HG02938 (cell line): ENCODE measurements at regions not wholly inside any gene's neighbourhood (a gene's known extent, or its start where the extent isn't known, plus 50 kb on each side); places are given as distances from the start of the nearest gene placed in this dataset.

Experiments used
- ATAC-seq: cut with Tn5 transposase; IDR thresholded peaks from one replicate; pipeline ENCODE4 v1.9.1; 2021; ENCODE audit warnings: mild to moderate bottlenecking, moderate library complexity; ENCODE audit not compliant: unreplicated experiment

DNA sequence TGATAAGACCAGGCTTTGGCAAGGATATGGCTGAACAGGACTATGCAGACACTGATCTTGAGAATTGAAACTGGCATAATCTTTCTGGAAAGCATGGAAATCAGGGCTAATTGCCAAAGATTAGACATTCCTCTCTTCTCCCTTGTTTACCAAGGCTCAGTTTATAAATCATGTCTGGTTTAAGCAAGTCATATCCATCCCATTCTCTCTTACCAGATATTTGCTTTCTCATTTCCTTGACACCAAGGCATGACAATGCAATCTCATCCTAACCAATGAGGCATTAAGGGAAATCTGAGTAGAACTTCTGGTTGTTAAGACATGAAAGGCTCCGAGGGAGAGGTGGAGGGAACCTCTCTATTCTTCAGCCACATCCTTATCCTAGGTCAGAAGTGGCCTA is 110.3 kb upstream of the CEP85L start:
- no peak for ATAC-seq

DNA sequence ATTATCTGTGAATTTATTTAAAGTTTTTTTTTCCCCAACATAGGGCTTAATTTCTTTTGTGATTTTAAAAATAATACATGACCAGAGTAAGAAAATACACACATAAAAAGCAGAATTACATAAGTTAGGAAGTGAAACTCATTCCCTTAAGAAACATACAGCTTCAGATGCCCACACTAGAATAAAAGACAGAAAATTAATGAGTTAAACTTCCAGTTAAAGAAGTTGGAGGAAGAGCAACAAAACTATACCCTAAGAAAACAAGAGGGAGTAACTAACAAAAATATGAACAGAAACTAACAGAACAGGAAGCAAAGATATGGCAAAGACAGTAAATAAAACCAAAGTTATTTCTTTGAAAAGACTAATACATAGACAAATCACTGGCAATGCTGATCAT is 107.6 kb upstream of the CEP85L start:
- ATAC-seq, result no peak

DNA sequence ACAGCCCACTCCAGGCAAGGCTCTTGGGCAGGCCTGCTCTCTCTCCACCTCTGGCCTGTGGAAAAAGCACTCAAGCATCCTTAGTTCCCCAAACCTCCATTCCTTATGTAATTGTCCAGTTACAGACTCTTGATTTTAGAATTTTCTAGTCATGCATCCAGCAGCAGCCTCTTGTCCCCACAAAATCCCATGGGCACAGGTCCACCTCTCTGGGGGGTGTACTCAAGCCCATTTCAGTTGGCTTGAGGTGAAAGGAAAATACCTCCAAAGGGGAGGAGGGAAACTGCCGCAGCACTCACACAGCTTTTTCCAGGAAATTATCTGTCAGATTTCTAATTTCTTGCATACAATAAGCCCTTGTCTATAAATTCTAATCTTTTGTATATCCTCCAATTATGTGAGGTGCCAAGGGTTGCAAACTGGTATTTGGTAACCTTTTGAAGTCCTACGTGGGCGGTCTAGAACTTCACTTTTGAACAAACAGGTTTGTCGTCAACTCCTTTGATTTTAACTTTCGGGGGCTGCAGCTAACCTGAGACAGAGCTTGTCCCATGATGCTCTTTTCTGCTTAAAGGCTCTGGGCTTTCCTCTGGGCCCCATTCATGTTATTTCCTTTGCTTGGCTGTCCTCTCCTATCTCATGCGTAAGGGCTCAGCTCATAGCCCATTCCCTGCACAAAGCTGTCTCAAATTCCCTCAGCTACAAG is 104.7 kb upstream of the CEP85L start:
- ATAC-seq, result no peak

DNA sequence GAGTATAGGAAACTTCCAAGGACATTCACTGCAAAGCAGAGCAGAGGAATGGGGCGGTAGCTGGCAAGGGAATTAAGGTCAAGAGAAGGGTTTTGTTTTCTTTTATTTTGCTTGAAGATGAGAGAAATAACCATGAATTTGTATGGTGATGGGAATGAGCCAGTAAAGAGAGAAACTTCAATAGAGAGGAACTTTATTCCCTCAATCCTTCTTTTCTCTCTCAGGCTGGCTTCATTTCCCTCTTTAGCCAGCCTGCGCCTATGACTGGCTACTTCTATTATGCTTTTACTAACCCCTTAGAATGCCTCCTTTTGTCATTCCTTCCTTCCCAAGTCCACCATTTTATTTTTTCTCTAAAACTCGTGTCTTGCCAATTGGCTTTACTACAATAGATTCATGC is 101.4 kb upstream of the CEP85L start:
- ATAC-seq, result no peak

DNA sequence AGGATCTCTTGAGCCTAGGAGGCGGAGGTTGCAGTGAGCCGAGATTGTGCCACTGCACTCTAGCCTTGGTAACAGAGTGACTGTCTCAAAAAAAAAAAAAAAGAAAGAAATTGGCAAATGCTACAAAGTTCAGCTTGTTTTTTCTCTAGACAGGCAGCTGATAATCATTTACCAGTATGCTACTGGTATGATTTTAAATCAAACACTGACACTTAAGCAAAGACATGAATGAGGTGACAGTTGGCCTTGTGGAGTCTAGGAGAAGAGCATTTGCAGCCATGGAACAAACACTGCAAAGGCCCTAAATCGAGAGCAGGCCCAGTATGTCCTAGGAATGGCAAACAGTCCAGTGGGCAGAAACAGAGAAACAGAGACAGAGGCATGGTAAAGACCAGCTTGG is 99.7 kb upstream of the CEP85L start:
- no peak for ATAC-seq

DNA sequence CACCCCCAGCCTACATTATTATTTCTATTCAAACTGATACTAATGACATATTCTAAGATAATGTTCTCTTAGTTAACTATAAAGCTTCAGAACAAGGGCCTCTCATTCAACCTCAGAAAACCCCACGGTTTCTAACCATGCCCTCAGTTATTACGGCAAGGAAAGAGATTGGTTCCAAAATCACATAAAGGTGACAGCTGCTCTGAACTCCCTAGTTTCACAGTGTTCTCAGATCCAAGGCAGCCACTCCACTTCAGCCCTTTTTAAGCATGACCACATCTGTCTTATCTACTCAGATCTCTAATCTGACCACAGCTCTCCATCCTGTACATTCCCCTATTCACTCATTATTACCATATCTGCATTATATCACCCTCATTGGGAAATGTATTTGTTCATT is 98.8 kb upstream of the CEP85L start:
- peak; percentile 47 for ATAC-seq

DNA sequence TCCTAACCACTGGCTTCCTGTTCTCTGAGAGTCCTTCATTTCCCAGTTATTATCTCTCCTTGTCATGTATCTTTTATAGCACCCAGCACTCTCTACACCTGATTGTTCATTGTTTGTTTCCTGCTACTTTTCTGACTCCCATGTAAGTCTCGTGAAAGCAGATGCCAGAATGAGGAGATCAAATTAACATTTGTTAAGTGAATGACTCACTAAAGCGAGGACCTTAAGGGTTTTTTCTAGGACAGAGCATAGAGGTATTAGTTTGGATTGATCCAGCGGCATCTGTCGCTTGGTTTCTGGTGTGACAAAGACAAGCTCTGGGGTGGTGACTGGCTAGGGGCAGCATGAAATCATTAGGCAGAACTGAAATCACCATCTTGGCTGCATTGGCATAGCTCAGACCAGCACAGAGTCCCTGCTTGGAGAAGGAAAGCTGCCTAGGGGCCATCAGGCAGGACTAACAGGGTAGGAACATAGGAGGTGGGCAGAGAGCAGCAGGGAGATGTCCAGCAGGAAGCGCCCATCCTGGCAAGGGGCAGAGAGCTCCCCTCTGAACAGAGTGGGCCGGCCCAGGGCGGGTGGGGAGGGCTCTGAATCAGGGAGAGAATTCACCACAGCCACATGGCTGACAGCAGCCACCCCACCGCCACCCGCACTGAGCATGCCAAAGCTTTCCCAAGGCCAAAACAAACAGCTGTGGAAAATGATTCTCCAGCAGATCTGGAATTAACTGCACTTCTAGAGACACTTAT is 97.1 kb upstream of the CEP85L start:
- ATAC-seq, result no peak

DNA sequence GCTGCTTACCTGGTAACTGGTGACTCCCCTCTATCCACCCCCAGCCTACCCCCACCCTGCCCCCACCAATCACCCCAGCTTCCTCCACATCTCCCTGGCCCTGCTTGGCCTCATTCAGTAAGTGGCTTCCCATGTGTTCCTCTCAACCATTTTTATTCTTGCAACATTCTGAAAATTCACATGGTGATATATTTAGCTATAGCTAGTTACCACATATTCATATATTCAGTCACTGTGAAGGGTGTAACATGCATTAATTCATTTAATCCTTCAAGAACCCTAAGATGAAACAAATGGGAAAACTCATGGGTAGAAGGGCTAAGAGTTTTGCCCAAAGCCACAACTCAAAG is 95.4 kb upstream of the CEP85L start:
- ATAC-seq, result no peak

DNA sequence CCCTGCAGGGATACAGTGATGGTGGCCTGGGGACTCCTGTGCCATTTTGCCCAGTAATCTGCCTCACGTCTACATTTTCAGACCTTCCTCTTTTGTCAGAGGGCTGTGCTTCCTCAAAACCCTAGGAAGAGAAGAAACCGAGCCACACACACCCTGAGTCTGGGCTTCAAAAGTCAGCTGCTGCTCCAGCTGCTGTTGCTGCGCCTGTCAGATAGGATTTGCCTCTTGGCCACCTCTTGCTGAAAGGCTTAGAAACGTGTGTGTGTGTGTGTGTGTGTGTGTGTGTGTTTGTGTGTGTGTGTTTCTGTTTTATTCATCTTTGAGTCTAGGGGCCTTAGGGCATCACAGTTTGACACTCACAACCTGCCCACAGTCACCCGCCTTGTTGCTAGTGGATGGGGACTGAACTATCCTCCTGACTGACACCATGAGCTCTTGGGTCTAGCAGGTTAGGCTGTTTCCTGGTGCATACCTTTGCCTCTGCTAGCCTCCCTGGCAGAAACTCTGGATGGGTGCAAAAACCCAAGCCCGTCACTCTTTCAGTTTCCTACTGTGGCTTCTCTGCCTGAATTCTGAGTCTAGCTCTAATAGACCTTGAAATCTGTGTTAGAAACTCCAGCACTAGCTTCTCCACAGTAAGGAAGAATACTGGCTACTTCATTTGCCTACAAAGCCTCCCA is 94.9 kb upstream of the CEP85L start:
- no peak for ATAC-seq

DNA sequence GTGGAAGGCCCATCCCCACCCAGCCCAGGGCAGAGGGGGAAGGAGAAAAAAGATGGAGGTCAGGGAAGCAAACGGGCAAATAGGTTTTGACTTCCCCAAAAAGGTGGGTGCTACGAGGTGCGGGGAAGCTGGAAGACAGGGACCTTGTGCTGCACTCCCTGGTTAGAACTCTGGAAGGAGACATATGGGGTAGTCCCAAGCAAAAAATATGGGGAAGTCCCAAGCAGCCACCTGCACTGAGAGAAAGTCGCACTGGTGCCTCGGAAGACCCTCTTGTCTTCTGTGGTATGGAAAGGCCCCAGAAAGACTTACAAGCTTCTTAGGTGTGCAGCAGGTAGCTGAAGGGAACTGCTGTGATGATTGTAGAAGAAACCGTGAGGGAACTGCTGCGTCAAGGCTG is 93.8 kb upstream of the CEP85L start:
- no peak for ATAC-seq

DNA sequence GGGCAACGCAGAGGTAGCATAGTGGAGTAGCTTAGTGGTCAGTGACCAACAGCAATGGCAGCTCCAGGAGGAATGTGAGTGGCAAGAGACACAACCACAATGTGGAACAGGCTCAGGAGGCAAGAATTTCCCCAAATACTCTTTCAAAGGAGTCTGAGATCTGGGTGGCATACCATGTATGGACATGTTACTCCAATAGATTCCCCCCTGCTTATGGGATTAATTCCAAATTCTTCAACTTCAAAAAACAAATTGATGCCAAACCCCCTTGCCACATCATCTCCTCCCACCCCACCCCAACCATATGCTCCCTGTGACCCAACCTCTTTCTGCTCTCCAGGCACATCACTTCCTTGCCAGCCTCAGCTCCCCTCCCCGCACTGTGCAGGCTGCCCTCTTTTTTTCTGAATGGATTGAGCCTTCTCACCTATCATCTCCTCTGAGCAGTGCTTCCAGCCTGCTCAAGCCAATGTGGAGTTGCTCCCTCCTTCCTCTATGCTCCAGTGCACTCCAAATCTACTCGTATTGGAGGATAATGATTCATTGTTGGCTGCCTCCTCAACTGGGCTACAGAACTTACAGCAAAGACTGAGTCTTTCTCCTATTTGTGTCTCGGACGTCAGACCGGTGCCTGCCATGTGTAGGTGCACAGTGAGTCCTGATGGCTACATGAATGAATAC is 93.0 kb upstream of the CEP85L start:
- no peak for ATAC-seq

DNA sequence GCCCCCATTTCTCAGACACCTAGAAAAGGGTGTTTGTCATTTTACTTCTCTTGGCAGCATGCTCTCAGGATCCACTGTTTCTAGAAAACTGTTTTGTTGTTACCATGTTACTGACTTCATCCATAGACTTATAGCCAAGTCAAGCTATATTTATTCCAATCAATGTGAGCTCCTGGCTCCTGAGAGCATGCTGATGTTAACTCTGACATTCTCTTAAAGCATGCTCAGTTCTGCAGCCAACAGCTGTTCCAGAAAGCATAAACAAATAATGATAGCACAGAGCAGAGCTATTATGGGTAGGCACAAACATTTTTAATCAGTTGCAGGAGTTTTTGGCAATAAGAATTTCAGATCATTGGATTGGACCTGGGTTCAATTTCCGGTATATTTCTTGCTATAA is 92.4 kb upstream of the CEP85L start:
- no peak for ATAC-seq

DNA sequence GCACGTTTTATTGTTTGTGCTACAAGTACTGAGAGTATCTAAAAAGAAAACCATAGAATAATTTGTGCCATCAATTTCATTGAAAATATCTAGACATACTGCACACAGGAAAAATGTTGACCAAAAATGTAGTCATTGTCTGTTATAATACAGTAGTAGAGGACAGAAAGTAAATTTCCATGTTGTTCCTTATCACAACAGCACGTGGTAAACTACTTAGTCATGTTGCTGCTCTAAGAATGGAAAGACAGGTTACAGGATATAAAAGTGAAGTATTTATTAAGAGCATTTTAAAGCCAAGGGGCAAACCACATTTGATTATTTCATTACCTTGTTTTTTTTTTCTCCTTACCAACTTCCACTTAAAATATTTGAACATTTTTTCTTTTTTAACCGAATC is 89.0 kb upstream of the CEP85L start:
- ATAC-seq, result no peak

DNA sequence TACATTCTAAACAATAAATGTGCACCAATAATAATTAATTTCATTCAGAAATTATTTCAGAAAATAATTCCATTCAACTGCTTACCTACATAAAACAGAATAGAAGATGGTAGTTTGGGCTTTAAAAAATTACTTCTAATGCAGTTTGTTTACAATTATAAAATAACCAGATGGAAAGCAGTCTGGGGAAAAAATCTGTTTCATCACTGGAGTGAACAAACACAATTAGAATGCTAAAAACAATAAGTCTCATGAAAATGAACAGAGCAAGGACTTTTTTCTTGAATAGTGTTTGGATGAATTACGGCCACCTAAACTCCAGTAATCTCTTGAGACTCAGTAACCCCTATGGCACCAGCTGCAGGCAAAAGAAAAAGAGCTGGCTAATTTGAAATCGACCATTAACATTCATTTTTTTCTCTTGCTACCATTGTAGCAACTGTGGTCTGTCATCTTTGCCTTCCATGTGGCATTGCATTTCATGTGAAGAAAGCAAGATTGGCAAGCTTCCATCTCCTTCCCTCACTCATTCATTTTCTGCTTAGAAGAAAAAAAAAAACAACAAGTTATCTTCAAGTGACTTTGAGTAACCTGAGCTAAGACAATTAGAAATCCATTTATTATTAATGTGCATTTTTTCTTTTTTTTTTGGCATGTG is 88.4 kb upstream of the CEP85L start:
- ATAC-seq, result no peak

DNA sequence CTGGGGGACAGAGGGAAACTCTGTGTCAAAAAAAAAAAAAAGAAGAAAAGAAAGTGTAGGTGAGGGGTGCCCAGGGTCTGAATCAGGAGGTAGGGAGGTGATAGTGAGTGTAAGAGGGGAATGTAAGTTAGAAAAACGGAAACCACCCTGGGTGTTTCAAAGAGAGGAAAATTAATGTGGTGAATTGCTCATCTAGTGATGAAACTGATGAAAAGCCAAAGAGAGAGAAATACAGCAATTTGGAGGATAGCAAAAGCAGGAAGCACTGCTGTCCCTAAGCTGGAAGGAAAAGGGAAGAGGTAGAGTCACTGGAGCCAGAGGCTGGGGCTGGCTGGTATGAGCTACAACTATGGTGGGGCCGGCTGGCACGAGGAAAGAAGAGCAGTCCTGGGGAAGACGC is 85.0 kb upstream of the CEP85L start:
- ATAC-seq, result no peak

DNA sequence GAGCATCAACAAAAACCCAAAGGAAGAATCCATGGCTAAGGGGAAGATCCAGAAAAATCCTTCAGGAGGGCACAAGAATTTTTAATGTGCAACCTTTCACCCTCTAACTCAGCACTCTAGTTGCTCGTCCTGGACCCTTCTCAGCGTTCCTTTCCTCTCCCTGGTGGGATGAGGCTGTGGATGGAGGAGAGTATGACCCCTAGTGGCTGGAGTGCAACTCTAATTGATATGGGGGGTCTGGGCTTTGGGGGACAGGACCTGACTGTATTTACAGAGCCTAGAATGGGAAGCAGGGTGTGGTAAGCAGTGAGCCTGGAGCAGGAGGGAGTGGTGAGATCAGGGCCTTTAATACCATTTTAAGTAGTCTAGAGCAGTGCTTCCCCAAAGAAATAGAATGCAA is 83.9 kb upstream of the CEP85L start:
- ATAC-seq, result no peak

DNA sequence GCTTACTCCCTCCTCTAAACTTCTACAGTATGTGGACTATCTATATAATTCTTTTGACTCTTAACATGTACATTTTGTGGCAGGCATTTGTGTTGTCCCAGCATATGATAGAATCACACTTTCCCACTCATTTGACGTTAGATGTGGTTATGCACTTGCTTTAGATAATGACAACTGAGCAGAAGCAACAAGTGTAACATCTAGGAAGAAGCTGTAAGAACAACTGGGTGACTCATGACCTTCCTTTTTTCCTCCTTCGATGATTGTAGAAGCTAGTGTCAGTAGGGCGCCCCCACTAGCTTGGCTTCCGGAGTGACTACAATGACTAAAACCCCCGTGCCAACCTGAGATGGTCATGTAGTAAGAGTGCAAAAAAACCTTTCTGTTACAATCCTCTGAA is 74.6 kb upstream of the CEP85L start:
- ATAC-seq, result no peak

DNA sequence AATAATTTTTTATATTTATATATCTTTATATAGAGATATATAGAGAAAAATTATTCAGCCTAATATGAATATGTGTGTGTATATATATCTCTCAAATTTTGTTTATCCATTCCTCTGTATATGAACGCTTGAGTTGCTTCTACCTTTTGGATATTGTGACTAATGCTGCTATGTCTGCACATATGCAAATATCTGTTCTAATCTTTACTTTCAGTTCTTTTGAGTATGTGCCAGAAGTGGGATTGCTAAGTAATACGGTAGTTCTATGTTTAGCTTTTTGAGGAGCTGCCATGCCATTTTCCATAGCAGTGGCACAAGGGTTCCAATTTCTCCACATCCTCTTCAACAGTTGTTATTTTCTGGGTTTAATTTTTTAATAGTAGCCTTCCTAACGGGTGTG is 72.8 kb upstream of the CEP85L start:
- ATAC-seq, result peak; percentile 89

DNA sequence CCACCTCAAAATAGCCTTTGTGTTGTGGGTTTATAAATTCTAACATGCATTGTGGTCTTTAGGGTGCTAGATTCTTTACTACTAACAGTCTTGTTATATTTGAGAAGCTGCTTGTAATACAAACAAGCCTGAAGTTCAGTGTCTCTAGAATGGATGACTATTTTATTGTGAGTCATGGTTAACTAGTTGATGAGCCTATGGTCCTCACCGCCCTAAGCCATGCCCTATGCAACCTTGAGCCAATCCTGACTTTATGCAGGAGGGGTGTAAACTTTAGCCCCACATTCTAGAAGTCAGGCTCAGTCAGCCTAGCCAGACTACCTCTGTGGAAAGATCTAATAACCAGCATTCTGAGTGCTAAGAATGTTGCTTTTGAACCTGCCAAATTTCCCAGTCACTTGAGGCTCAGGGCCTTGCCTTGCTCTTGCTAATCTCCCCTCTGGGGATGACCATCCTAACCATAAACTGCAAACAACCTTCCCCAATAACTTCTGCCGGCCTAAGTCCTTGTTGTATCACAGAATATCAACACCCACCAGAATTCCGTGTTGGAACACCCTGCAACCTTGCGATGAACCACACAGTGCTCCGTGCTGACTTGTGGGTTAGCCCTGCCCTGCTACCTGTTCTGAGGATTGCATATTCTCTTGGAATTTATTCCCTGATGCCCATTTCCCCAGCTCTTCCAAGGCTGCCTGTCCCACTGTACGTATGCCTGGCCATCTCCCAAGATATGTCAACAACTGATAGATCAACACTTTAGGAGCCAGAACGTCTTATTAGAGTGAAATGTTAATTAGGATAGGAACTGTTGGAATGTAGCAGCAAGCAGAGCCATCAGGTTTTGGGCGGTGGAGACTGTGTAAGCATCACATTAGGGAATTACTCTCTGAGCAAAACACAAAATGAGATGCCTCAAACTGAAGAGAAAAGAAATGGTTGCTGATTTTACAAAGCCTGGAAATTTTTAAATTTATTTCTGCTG is 71.7 kb upstream of the CEP85L start:
- no peak for ATAC-seq

DNA sequence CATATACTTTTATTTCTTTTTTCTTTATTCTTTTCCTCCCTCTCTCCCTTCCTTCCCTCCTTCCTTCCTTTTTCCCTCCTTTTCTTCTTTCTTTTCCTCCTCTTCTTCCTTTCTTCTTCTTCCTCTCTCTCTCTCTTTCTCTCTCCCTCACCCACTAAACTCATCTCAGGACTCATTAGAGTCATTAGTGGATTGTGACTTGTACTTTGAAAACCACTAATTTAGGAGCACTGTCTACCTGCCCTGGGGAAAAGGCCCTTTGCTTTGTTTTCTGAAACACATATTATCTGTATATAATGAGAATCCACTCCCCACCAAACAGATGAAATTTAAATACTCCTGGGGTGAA is 68.7 kb upstream of the CEP85L start:
- no peak for ATAC-seq
